Heart left ventricle (tissue), 16 donors: ENCODE measurements at regions not wholly inside any gene's neighbourhood (a gene's known extent, or its start where the extent isn't known, plus 50 kb on each side); places are given as distances from the start of the nearest gene placed in this dataset.

Source experiments
- ATAC-seq, 4 donors: fragments of 200-7000 bp; cut with Tn5 transposase; one replicate each; pipeline ENCODE4 v1.9.1; 2020 to 2022; ENCODE audit warnings: moderate library complexity in 4 of 4, mild to moderate bottlenecking in 3 of 4, moderate number of reproducible peaks in 1 of 4
- DNase-seq, 5 donors: peaks; one replicate each; pipeline ENCODE4 v3.0.0-alpha.2; 2020
- H3K27ac ChIP-seq, 12 donors: fragments of 200-600 bp; sonication (generic) in 4 of 12; one replicate each; pipeline versions ENCODE4 v1.5.0 to v1.8.0; 2016 to 2022; ENCODE audit warnings: mild to moderate bottlenecking in 2 of 12
- H3K27me3 ChIP-seq, 9 donors: fragments of 200-600 bp; sonication (generic) in 2 of 9; one replicate each; pipeline versions ENCODE4 v1.5.1 to v1.8.0; 2016 to 2022; ENCODE audit warnings: mild to moderate bottlenecking in 3 of 9
- H3K36me3 ChIP-seq, 9 donors: fragments of 200-600 bp; sonication (generic) in 2 of 9; one replicate each; pipeline versions ENCODE4 v1.5.0 to v1.8.0; 2018 to 2022; ENCODE audit warnings: mild to moderate bottlenecking in 2 of 9
- H3K4me1 ChIP-seq, 12 donors: fragments of 200-600 bp; sonication (generic) in 4 of 12; one replicate each; pipeline versions ENCODE4 v1.5.0 to v1.8.0; 2016 to 2022; ENCODE audit warnings: mild to moderate bottlenecking in 3 of 12
- H3K4me3 ChIP-seq, 12 donors: fragments of 200-600 bp; sonication (generic) in 4 of 12; one replicate each; pipeline versions ENCODE4 v1.5.0 to v1.8.0; 2017 to 2022; ENCODE audit warnings: mild to moderate bottlenecking in 9 of 12, moderate library complexity in 4 of 12
- H3K9me3 ChIP-seq, 12 donors: fragments of 200-600 bp; sonication (generic) in 4 of 12; one replicate each; pipeline versions ENCODE4 v1.5.0 to v1.8.0; 2016 to 2022; ENCODE audit warnings: mild to moderate bottlenecking in 1 of 12
- POLR2A ChIP-seq, 2 donors: fragments of 450-650 bp; IDR thresholded peaks; one replicate each; pipeline ENCODE4 v1.6.1; 2017; ENCODE audit warnings: antibody characterized with exemption in 2 of 2, mild to moderate bottlenecking in 2 of 2, moderate library complexity in 2 of 2
- WGBS, 4 donors: extraction: QIAGEN DNeasy Blood & Tissue Kit in 2 of 4; methylation state at CpG; one replicate each; pipeline versions ENCODE4 v1.1.5 to v1.1.7; 2013 to 2018; 5-methylcytosine and 5-hydroxymethylcytosine counted together
- intact Hi-C, 10 donors: fragments of 100-400 bp; cut with DNase I; formaldehyde crosslinking; loops; one replicate each; pipeline versions ENCODE4 v1.11.1 to v1.14.2; 2022
- TF ChIP-seq, protein P1 (sequence below), 12 donors: fragments of 200-600 bp; sonication (generic) in 4 of 12; IDR thresholded peaks; one replicate each; pipeline versions ENCODE4 v1.5.0 to v1.8.0; 2018 to 2022; ENCODE audit warnings: antibody characterized with exemption in 12 of 12, mild to moderate bottlenecking in 5 of 12
- donor health status: ischemic (EF 13 %, LVEDD 7.1; RV severe dilation, severe dysfunction).
- donor health status: healthy with polysubstance abuse.
- donor health status: DM: no; HTN: yes; CAD: no.
- donor health status: DM: no; HTN: no; CAD: no.
- donor health status: ischemic (EF 25% LVEDD 6.9; RV normal size, moderate dysfunction).
- donor health status: ischemic (EF 25% LVEDD 5.7; RV mildly dilated, moderate dysfunction).
- donor health status: healthy.
- donor health status: DM: yes; HTN: yes; CAD: no.
- donor health status: ischemic (EF 35%, LVEDD 5.7; RV mildly dilated, moderate dysfunction).
- donor health status: nonischemic (EF 11% LVEDD 7.7; RV severe dilation, severe dysfunction).
- donor health status: DM: yes; HTN: yes; CAD: no.
- donor health status: PGD.
- donor health status: ischemic (EF 29% LVEDD 5.4; RV normal size, mild dysfunction).
- donor health status: nonischemic (EF 23%, LVEDD 6.1; RV moderate dilation, normal function).

DNA sequence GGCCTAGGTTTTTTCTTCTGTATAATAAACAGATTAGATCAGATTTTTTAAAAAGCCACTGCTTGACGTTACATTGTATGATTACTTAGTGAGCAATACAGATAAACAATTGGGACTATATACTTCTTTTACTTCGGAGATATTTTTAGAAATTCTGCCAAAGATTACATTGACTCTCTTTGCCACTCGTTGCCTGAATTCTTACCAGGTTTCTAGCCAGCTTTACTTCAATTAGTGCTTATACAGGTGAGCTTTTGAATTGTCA, 156.6 kb downstream of the HAUS1 start:
- no peak for DNase-seq
- Histone ChIP-seq H3K9me3 (no peaks in the 10 kb centered on the region), H3K27ac (peak overlapping the region in 11 of 12 donors; percentile 1 to 74 (median 37)), H3K36me3 (peaks cover 0 to 30% (median 8%) of the 10 kb centered on the region in 9 donors), H3K27me3 (no peaks in the 10 kb centered on the region), H3K4me3 (no peak overlapping the region), H3K4me1 (peaks cover 0 to 64% (median 36%) of the 10 kb centered on the region in 12 donors)
- WGBS, 4 donors: 45 to 56% (median 50%) methylated on average over 3 of the region's 3 CpGs
- no peak for ATAC-seq
- TF ChIP-seq, protein P1, sequence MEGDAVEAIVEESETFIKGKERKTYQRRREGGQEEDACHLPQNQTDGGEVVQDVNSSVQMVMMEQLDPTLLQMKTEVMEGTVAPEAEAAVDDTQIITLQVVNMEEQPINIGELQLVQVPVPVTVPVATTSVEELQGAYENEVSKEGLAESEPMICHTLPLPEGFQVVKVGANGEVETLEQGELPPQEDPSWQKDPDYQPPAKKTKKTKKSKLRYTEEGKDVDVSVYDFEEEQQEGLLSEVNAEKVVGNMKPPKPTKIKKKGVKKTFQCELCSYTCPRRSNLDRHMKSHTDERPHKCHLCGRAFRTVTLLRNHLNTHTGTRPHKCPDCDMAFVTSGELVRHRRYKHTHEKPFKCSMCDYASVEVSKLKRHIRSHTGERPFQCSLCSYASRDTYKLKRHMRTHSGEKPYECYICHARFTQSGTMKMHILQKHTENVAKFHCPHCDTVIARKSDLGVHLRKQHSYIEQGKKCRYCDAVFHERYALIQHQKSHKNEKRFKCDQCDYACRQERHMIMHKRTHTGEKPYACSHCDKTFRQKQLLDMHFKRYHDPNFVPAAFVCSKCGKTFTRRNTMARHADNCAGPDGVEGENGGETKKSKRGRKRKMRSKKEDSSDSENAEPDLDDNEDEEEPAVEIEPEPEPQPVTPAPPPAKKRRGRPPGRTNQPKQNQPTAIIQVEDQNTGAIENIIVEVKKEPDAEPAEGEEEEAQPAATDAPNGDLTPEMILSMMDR (IDR thresholded peaks at IDR 0.05): no peak
- TF ChIP-seq POLR2A (IDR thresholded peaks at IDR 0.05): no peak
- intact Hi-C loops: loop anchor here in 3 of 10 donors (10.0 kb wide), 1 partner anchor 86 kb away; a partner anchor contains a TSS

DNA sequence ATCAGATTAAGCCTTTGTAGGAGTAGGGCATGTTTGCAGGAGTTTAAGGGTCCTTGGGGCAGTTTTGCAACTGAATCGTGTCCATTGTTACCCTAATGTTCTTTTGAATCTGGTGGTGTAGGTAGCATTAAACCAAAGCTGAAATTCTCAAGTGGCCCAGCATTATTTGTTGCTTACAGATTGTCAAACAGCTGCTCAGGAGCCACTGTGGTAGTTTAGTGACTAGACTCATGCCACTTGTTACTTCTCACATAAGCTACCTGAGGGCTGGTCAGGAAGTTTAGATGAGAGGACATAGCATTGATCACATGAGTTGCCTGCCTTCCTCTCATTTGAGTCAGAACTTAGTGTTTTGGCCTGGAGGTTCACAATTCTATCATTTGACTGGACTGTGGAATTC, 157.6 kb downstream of the HAUS1 start:
- peaks cover 0 to 69% (median 36%) of the 10 kb centered on the region in 12 donors for H3K4me1 ChIP-seq
- H3K4me3 ChIP-seq: no peak overlapping the region
- TF ChIP-seq, protein P1 (IDR thresholded peaks at IDR 0.05): no peak
- TF ChIP-seq POLR2A (IDR thresholded peaks at IDR 0.05): no peak
- ATAC-seq: no peak
- peaks cover 0 to 32% (median 8%) of the 10 kb centered on the region in 9 donors for H3K36me3 ChIP-seq
- WGBS, 4 donors: 89 to 100% (median 95%) methylated on average over 1 of the region's 1 CpG
- intact Hi-C loops: loop anchor here in 3 of 10 donors (10.0 kb wide), 1 partner anchor 87 kb away; a partner anchor contains a TSS
- H3K9me3 ChIP-seq: no peaks in the 10 kb centered on the region
- peak overlapping the region in 1 of 12 donors; percentile 47 for H3K27ac ChIP-seq
- no peak for DNase-seq
- no peaks in the 10 kb centered on the region for H3K27me3 ChIP-seq

DNA sequence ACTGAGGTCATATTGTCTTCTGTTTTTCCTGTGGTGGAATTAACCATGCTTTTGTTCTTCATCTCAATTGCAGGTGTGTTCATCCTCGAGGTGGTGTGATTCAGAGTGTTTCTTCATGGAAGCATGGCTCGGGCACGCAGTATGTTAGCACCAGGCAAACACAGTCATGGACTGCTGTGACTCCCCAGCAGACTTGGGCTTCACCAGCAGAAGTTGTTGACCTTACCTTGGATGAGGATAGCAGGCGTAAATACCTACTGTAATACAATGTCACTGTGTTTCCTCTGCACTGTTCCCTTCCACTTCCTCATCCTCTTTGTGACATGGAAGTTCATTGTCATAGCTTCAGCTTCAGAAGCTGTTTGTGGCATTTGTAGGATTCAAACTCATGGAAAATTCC, 158.7 kb downstream of the HAUS1 start:
- no peaks in the 10 kb centered on the region for H3K27me3 ChIP-seq
- intact Hi-C loops: loop anchor here in 3 of 10 donors (10.0 kb wide), 1 partner anchor 88 kb away; a partner anchor contains a TSS
- H3K27ac ChIP-seq: peak overlapping the region in 5 of 12 donors; percentile 2 to 53 (median 47)
- TF ChIP-seq POLR2A (IDR thresholded peaks at IDR 0.05): no peak
- TF ChIP-seq, protein P1 (IDR thresholded peaks at IDR 0.05): no peak
- no peak overlapping the region for H3K4me3 ChIP-seq
- DNase-seq (no peak), ATAC-seq (peak in 3 of 4 donors; percentile 5 to 75 (median 53))
- H3K4me1 ChIP-seq: peaks cover 0 to 64% (median 33%) of the 10 kb centered on the region in 12 donors
- H3K9me3 ChIP-seq: no peaks in the 10 kb centered on the region
- WGBS, 4 donors: 68 to 82% (median 73%) methylated on average over 4 of the region's 4 CpGs
- peaks cover 0 to 32% (median 8%) of the 10 kb centered on the region in 9 donors for H3K36me3 ChIP-seq

DNA sequence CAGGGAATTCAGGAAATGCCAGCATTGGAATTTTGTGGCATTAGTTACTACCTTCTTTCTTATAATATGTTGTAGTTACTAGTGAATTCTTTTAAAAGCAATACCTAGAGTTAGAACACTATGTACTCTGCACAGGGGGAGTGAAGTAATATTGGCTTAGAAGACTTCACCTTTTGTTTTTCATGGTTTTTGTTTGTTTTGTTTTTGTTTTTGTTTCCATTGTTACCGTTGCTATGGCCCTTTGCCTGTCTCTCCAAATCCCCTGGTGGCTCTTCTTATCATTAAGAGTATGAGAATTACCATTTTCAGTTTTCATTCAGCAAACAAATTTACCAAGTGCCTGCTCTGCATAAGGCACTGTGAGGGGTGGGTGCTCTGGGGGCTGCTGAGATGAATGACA, 160.1 kb downstream of the HAUS1 start:
- Histone ChIP-seq H3K9me3 (no peaks in the 10 kb centered on the region), H3K4me1 (peaks cover 0 to 68% (median 34%) of the 10 kb centered on the region in 12 donors), H3K36me3 (peaks cover 0 to 38% (median 8%) of the 10 kb centered on the region in 9 donors), H3K27ac (peak overlapping the region in 8 of 12 donors; percentile 0 to 53 (median 46)), H3K27me3 (no peaks in the 10 kb centered on the region), H3K4me3 (no peak overlapping the region)
- TF ChIP-seq POLR2A (IDR thresholded peaks at IDR 0.05): no peak
- TF ChIP-seq, protein P1 (IDR thresholded peaks at IDR 0.05): peak in 1 of 12 donors; percentile 6
- intact Hi-C loops: loop anchor here in 3 of 10 donors (10.0 kb wide), 1 partner anchor 89 kb away; a partner anchor contains a TSS
- 20 to 34% (median 32%) methylated on average over 1 of the region's 1 CpG for WGBS, 4 donors
- DNase-seq (no peak), ATAC-seq (peak in 3 of 4 donors; percentile 35 to 44 (median 36))
